AG08396 (cell line): ENCODE measurements at regions not wholly inside any gene's neighbourhood (a gene's known extent, or its start where the extent isn't known, plus 50 kb on each side); places are given as distances from the start of the nearest gene placed in this dataset.
A peak's percentile ranks its signal among the peaks of the same experiment; 100 is the strongest.

ENCODE experiments used
- DNase-seq: peaks from one replicate; pipeline ENCODE4 v3.0.0; 2012; ENCODE audit warnings: low spot score, mixed read lengths

GRCh38 chr9:87283585-87283984, 214.1 kb upstream of the DAPK1 start:
- no peak for DNase-seq

DNA sequence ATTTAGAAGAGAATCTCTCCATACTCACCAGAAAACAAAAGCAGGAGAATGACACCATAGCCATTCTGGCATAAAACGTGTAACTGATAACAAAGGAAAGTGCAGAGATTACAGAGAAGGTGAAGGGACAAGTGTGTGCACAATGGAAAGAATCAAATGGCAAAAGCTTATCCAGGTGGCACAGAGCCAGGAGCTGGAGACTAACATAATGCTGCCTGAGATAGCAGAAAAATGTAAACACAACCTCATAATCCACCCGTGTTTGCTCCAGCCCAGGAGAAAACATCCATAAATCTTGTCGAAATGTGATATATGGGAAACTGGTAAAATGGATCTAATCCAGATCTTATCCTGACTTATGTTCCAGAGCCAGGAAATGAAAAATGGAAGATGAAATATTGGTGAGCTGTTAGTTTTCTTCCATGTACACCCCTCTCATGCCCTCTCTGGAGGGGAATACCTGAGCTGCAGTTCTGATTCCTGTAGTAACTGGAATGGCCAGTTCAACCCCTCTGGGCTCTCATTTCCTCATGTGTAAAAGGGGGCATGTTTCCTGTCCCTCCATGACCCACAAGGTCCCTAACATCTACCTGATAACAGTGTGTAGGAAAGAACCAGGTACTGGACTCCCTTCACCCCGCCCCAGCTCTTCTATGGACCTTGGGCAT, 212.3 kb upstream of the DAPK1 start:
- DNase-seq = no peak

GRCh38 chr9:87286506-87286905, 211.2 kb upstream of the DAPK1 start:
- DNase-seq = no peak

- no peak for DNase-seq
These were observed 207.2 kb upstream of the DAPK1 start for GRCh38 chr9:87290241-87291052.

- DNase-seq = no peak
These were observed 205.0 kb upstream of the DAPK1 start for GRCh38 chr9:87292449-87293191.

GRCh38 chr9:87294126-87294525, 203.5 kb upstream of the DAPK1 start:
- no peak for DNase-seq

GRCh38 chr9:87300915-87301314, 196.8 kb upstream of the DAPK1 start:
- DNase-seq = no peak

GRCh38 chr9:87301371-87301770, 196.3 kb upstream of the DAPK1 start:
- DNase-seq = no peak

- no peak for DNase-seq
These were observed 192.5 kb upstream of the DAPK1 start for GRCh38 chr9:87305151-87305550.

- no peak for DNase-seq
These were observed 191.7 kb upstream of the DAPK1 start for GRCh38 chr9:87306006-87306405.

GRCh38 chr9:87307848-87308247, 189.8 kb upstream of the DAPK1 start:
- no peak for DNase-seq

DNA sequence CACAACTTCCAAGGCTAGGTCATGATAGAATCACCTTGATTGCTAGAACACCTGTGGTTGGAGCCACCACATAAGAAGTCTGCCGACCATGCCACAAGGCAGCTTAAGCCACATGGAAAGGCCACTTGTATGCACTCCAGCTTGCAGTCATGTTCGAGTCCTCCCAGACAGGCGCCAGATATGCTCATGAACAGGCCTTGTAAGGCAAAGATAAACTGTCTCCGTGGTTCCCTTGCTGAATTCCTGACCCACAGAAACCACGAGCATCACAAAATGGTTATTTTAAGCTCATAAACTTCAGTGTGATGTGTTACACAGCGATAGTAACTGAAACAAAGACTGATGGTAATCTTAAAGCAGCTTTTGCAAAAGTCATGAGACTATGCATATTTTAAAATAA, 188.4 kb upstream of the DAPK1 start:
- DNase-seq = no peak

DNA sequence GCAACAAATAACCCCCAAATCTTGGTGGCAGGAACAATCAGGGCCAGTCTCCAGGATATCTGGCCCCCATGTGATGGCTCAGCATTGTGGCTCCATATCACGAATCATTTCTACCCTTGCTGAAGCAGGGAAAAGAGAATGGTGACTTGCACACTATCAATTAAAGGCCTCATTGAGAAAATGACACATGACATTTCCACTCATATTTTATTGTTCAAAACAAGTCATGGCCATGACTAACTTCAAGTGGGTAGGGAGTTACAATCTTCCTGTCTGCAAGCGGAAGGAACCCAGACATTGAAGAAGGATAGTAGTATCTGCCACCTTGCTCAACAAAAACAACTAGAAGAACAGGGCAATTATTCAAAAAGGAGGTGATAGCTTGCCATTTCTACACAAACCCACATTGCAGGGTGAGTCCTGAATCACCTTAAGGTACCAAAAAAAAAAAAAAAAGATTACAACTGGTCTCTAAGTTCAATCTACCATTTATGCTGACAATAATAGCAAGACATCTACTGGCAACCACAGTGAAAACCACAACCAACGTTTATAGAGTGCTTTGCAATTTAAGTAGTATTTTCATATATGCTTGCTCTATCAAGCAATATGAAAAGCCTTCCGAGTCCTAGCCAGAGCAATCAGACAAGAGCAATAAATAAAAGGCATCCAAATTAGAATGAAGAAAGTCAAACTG, 186.7 kb upstream of the DAPK1 start:
- DNase-seq = no peak

- no peak for DNase-seq
These were observed 178.0 kb upstream of the DAPK1 start for GRCh38 chr9:87319656-87320055.

- DNase-seq = no peak
These were observed 177.4 kb upstream of the DAPK1 start for GRCh38 chr9:87320146-87320884.

DNA sequence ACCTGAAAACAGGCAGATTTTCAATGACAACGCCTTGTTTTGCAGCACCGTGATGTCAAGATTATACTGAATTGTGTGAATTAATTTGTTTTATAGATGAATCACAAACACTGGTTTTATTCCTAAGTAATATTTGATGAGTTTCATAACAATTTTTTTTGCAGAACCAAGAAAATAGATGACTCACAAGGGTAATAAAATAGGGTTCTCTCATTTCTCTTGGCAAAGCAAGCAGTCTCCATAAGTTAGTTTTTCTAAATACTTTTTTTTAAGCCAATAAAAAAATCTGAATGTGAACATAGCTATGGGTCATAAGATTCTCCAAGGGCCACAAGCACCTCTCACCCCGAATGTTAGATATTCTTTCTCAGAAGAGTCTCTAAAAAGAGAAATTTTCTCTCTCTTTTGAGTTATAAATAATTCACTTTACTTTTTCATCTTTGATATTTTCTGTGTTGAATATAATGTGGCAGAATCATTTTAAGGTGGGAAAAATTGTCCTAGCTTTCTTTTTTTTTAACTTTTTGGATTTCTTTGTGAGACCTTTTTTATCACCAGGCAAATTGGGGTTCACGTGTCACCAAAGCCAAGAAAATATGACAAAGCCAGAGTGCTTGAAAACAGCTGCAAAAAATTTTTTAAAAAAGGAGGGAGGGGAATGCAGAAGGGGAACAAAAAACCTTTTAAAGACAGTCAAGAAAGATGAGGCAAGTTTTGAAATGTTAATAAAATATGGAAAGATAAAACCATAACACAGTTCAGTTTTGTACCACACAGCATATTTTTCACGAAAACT, 174.6 kb upstream of the DAPK1 start:
- DNase-seq = no peak

GRCh38 chr9:87323928-87324327, 173.7 kb upstream of the DAPK1 start:
- DNase-seq = no peak

DNA sequence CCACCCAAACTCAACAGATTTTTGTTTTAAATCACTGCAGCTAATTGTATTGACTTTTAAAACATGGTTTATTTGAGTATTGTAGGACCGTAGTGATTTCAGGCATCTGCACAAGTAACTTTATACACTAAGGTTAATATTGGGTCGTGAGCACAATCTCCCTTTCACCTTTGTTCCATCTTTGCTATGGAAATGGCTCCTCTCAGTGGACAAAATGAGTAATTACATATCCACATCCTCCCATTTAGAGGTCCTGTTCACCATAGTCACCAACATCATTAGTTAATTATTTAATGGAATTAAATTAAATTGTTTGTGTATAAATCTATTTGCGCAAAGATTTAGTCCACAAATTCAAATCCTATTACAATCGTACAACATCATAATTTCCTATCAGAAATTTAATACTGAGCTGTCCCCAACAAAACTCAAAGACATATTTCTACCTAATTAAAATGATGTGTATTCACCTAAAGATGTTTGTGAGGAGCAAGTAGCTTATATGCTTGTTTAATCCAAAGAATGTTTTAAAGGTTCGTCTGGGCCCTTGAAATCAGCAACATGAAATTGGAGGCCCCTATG, 173.0 kb upstream of the DAPK1 start:
- peak; percentile 50 for DNase-seq

DNA sequence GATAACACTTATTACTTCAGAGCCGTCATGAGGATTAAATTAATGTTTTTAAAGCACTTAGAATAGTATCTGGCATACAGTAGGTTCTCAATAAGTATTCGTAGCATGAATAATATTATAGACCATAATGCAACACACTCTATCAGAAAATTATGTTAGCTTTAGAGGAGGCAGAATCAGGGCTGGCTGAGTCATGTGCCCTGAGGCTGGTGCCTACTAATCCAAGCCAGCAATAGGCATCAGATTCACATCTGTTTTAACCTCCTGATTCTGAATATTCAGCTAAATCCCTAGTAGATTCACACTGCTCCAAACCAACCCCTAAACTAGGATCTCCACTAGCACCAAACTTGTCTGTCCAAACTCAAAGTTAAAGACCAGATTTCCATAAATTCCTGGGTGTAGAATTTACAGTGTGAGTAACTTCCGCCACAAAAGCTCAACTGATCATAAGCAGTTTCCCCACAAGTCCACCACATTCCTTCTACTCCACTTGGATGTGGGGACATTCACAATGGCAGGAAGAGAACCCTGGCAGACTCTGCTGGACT, 170.0 kb upstream of the DAPK1 start:
- no peak for DNase-seq

- no peak for DNase-seq
These were observed 163.9 kb upstream of the DAPK1 start for GRCh38 chr9:87333802-87334201.
